HepG2 (cell line): ENCODE measurements at regions not wholly inside any gene's neighbourhood (a gene's known extent, or its start where the extent isn't known, plus 50 kb on each side); places are given as distances from the start of the nearest gene placed in this dataset.

ENCODE experiments used
- BHLHE40 ChIP-seq: IDR thresholded peaks from 2 replicates; pipeline ENCODE4 v1.6.1; 2011; ENCODE audit warnings: low read length, improper control_type of control experiment
- EP300 ChIP-seq, 3 experiments: sonication (generic) in 1 of 3; formaldehyde crosslinking in 1 of 3; IDR thresholded peaks; 2 replicates each; pipeline versions ENCODE4 v1.5.1 to v1.6.1; 2011 to 2020; ENCODE audit warnings: low read depth in 2 of 3, low read length in 2 of 3, borderline replicate concordance in 1 of 3, improper control_type of control experiment in 1 of 3, mild to moderate bottlenecking in 1 of 3, missing genetic modification reagents in 1 of 3, moderate library complexity in 1 of 3
- GFI1 ChIP-seq: sonication (generic); formaldehyde crosslinking; IDR thresholded peaks from 2 replicates; pipeline ENCODE4 v1.5.0; 2020; ENCODE audit warnings: missing genetic modification reagents, mild to moderate bottlenecking, borderline replicate concordance
- HES4 ChIP-seq: sonication (generic); formaldehyde crosslinking; IDR thresholded peaks from 2 replicates; pipeline ENCODE4 v1.9.0; 2021; ENCODE audit warnings: mild to moderate bottlenecking, missing genetic modification reagents, borderline replicate concordance
- KLF6 ChIP-seq: IDR thresholded peaks from 2 replicates; pipeline ENCODE4 v1.8.0; 2016; ENCODE audit warnings: missing biosample characterization, missing genetic modification reagents
- MAFK ChIP-seq, 2 experiments: IDR thresholded peaks in 1 of 2; conservative IDR thresholded peaks in 1 of 2; 2 replicates each; pipeline ENCODE4 v1.6.1; 2011; ENCODE audit warnings: improper control_type of control experiment in 2 of 2, low read length in 2 of 2
- MAX ChIP-seq: IDR thresholded peaks from 2 replicates; pipeline ENCODE4 v1.6.1; 2012; ENCODE audit warnings: inconsistent platforms
- SALL1 ChIP-seq: sonication (generic); formaldehyde crosslinking; IDR thresholded peaks from 2 replicates; pipeline ENCODE4 v1.8.0; 2022; ENCODE audit warnings: mild to moderate bottlenecking, missing genetic modification reagents
- SIX4 ChIP-seq: sonication (generic); formaldehyde crosslinking; IDR thresholded peaks from 2 replicates; pipeline ENCODE4 v1.4.0; 2020; ENCODE audit warnings: missing genetic modification reagents
- SSRP1 ChIP-seq: IDR thresholded peaks from 2 replicates; pipeline ENCODE4 v1.6.1; 2016; ENCODE audit warnings: control low read depth
- TCF12 ChIP-seq, 2 experiments: fragments of 450-650 bp in 1 of 2; sonication (generic) in 1 of 2; formaldehyde crosslinking in 1 of 2; IDR thresholded peaks; 2 replicates each; pipeline versions ENCODE4 v1.6.1 to v1.8.0; 2017 to 2022; ENCODE audit warnings: antibody characterized with exemption in 1 of 2, mild to moderate bottlenecking in 1 of 2, missing genetic modification reagents in 1 of 2, moderate library complexity in 1 of 2
- ZBTB37 ChIP-seq: sonication (generic); formaldehyde crosslinking; IDR thresholded peaks from 2 replicates; pipeline ENCODE4 v1.4.0; 2020; ENCODE audit warnings: mild to moderate bottlenecking, missing genetic modification reagents
- ZBTB40 ChIP-seq, 2 experiments: fragments of 450-650 bp in 1 of 2; sonication (generic) in 1 of 2; formaldehyde crosslinking in 1 of 2; IDR thresholded peaks; 2 replicates each; pipeline versions ENCODE4 v1.6.1 to v1.8.0; 2016 to 2022; ENCODE audit warnings: antibody characterized with exemption in 1 of 2, mild to moderate bottlenecking in 1 of 2, missing genetic modification reagents in 1 of 2
- ZFAT ChIP-seq: sonication (generic); formaldehyde crosslinking; conservative IDR thresholded peaks from 2 replicates; pipeline ENCODE4 v1.8.1; 2023; ENCODE audit warnings: missing genetic modification reagents, inconsistent platforms
- ZFP90 ChIP-seq: sonication (generic); formaldehyde crosslinking; IDR thresholded peaks from 2 replicates; pipeline ENCODE4 v1.8.0; 2022; ENCODE audit warnings: missing genetic modification reagents, mild to moderate bottlenecking, inconsistent platforms, borderline replicate concordance
- ZNF232 ChIP-seq: sonication (generic); formaldehyde crosslinking; IDR thresholded peaks from 2 replicates; pipeline ENCODE4 v1.4.0; 2020; ENCODE audit warnings: missing genetic modification reagents, borderline replicate concordance
- ZNF878 ChIP-seq: sonication (generic); formaldehyde crosslinking; IDR thresholded peaks from 2 replicates; pipeline ENCODE4 v1.8.1; 2023; ENCODE audit warnings: mild to moderate bottlenecking, missing genetic modification reagents, moderate library complexity

- no peak for TF ChIP-seq ZBTB40 (IDR thresholded peaks at IDR 0.05)
- no peak for TF ChIP-seq ZBTB40 (CRISPR knock-in tag; IDR thresholded peaks at IDR 0.05)
- no peak for TF ChIP-seq ZNF878 (CRISPR knock-in tag)
- no peak for TF ChIP-seq SSRP1 (CRISPR knock-in tag)
- no peak for TF ChIP-seq ZFAT (CRISPR knock-in tag)
- TF ChIP-seq GFI1 (CRISPR knock-in tag), result 0 out of 2 replicates have a peak, but pooled peaks have one; percentile 13
- TF ChIP-seq SALL1 (CRISPR knock-in tag), result peak; percentile 85
- TF ChIP-seq MAFK (conservative IDR thresholded peaks at IDR 0.05 in 1 of 2, IDR thresholded peaks at IDR 0.05 in 1 of 2; ENCODE audit: low read length in 2 of 2), result no peak
- TF ChIP-seq SIX4 (CRISPR knock-in tag), result 0 out of 2 replicates have a peak, but pooled peaks have one; percentile 10
- TF ChIP-seq KLF6 (CRISPR knock-in tag), result peak; percentile 40; the same call in 1 of the 2 replicates
- TF ChIP-seq ZFP90 (CRISPR knock-in tag), result peak; percentile 53; the same call in 1 of the 2 replicates
- no peak for TF ChIP-seq ZBTB37 (CRISPR knock-in tag)
- TF ChIP-seq EP300 (IDR thresholded peaks at IDR 0.05; ENCODE audit: low read depth in 2 of 2, low read length in 2 of 2), result no peak
- TF ChIP-seq EP300 (CRISPR knock-in tag; IDR thresholded peaks at IDR 0.05; ENCODE audit: borderline replicate concordance), result no peak
- no peak for TF ChIP-seq HES4 (CRISPR knock-in tag)
- TF ChIP-seq MAX, result peak; percentile 79
- TF ChIP-seq TCF12 (IDR thresholded peaks at IDR 0.05), result no peak
- no peak for TF ChIP-seq TCF12 (CRISPR knock-in tag; IDR thresholded peaks at IDR 0.05)
- TF ChIP-seq BHLHE40, result no peak
- 0 out of 2 replicates have a peak, but pooled peaks have one; percentile 40 for TF ChIP-seq ZNF232 (CRISPR knock-in tag)
Measured at GRCh38 chr7:67302113-67303039, 305.7 kb downstream of the TYW1 start (continued).
